Breast epithelium (tissue), 4 donors: ENCODE measurements at regions not wholly inside any gene's neighbourhood (a gene's known extent, or its start where the extent isn't known, plus 50 kb on each side); places are given as distances from the start of the nearest gene placed in this dataset.
A peak's percentile ranks its signal among the peaks of the same experiment; 100 is the strongest.

Experiments
- DNase-seq, 2 donors: peaks; one replicate each; pipeline ENCODE4 v3.0.0-alpha.2; 2019; ENCODE audit warnings: low spot score in 2 of 2
- H3K27ac ChIP-seq, 2 donors: fragments of 200-600 bp; sonication (generic) in 1 of 2; one replicate each; pipeline ENCODE4 v1.5.1; 2016 to 2019; ENCODE audit warnings: mild to moderate bottlenecking in 1 of 2
- H3K27me3 ChIP-seq, 2 donors: fragments of 200-600 bp; sonication (generic) in 1 of 2; one replicate each; pipeline versions ENCODE4 v1.5.1 to v1.6.0; 2017 to 2019; ENCODE audit warnings: control low read depth in 1 of 2, mild to moderate bottlenecking in 1 of 2
- H3K36me3 ChIP-seq: fragments of 200-600 bp; one replicate; pipeline ENCODE4 v1.5.1; 2019
- H3K4me1 ChIP-seq, 2 donors: fragments of 200-600 bp; sonication (generic); one replicate each; pipeline ENCODE4 v1.5.1; 2016 to 2019; ENCODE audit warnings: control low read depth in 1 of 2
- H3K4me3 ChIP-seq, 3 donors: fragments of 200-600 bp; sonication (generic); 1 replicate in 2 of 3; 2 replicates in 1 of 3; pipeline ENCODE4 v1.5.1; 2016 to 2019; ENCODE audit warnings: mild to moderate bottlenecking in 3 of 3, moderate library complexity in 2 of 3
- H3K9me3 ChIP-seq, 2 donors: fragments of 200-600 bp; sonication (generic) in 1 of 2; one replicate each; pipeline ENCODE4 v1.5.1; 2016 to 2019; ENCODE audit warnings: control low read depth in 1 of 2
- CTCF ChIP-seq, 3 donors: fragments of 450-650 bp; IDR thresholded peaks; one replicate each; pipeline ENCODE4 v1.5.1; 2016 to 2017; ENCODE audit warnings: antibody characterized with exemption in 3 of 3, mild to moderate bottlenecking in 3 of 3, moderate library complexity in 3 of 3
- POLR2A ChIP-seq: fragments of 450-650 bp; IDR thresholded peaks from one replicate; pipeline ENCODE4 v1.6.1; 2016; ENCODE audit warnings: antibody characterized with exemption, mild to moderate bottlenecking, moderate library complexity
- POLR2AphosphoS5 ChIP-seq, 3 donors: sonication (generic); formaldehyde crosslinking; IDR thresholded peaks; one replicate each; pipeline ENCODE4 v1.6.1; 2017; ENCODE audit warnings: antibody characterized with exemption in 3 of 3
- intact Hi-C: fragments of 100-400 bp; cut with DNase I; formaldehyde crosslinking; loops from one replicate; pipeline ENCODE4 v1.15.1; 2023; ENCODE audit warnings: low total_unique reads

GRCh38 chr5:67283988-67284487 is 87.4 kb upstream of the CD180 start:
- Histone ChIP-seq H3K27ac (no peak overlapping the region), H3K4me1 (no peaks in the 10 kb centered on the region), H3K4me3 (no peak overlapping the region), H3K9me3 (peaks cover 7 to 9% of the 10 kb centered on the region in 2 donors), H3K27me3 (no peaks in the 10 kb centered on the region), H3K36me3 (no peaks in the 10 kb centered on the region)
- DNase-seq = no peak
- intact Hi-C loops = no loop called here
- TF ChIP-seq CTCF (IDR thresholded peaks at IDR 0.05) (no peak), POLR2AphosphoS5 (IDR thresholded peaks at IDR 0.05) (no peak), POLR2A (no peak)

GRCh38 chr5:67283275-67283987 is 86.8 kb upstream of the CD180 start:
- Histone ChIP-seq H3K4me1 (no peaks in the 10 kb centered on the region), H3K9me3 (peaks cover 13 to 15% of the 10 kb centered on the region in 2 donors), H3K36me3 (no peaks in the 10 kb centered on the region), H3K27me3 (no peaks in the 10 kb centered on the region), H3K27ac (no peak overlapping the region), H3K4me3 (no peak overlapping the region)
- TF ChIP-seq POLR2A = no peak
- TF ChIP-seq POLR2AphosphoS5 (IDR thresholded peaks at IDR 0.05) = no peak
- no peak for TF ChIP-seq CTCF (IDR thresholded peaks at IDR 0.05)
- intact Hi-C loops = no loop called here
- DNase-seq = no peak

- Histone ChIP-seq H3K4me1 (no peaks in the 10 kb centered on the region), H3K36me3 (no peaks in the 10 kb centered on the region), H3K9me3 (peaks cover 20 to 25% of the 10 kb centered on the region in 2 donors), H3K4me3 (no peak overlapping the region), H3K27me3 (no peaks in the 10 kb centered on the region), H3K27ac (no peak overlapping the region)
- intact Hi-C loops = no loop called here
- DNase-seq = no peak
- TF ChIP-seq POLR2AphosphoS5 (IDR thresholded peaks at IDR 0.05) (no peak), CTCF (IDR thresholded peaks at IDR 0.05) (no peak), POLR2A (no peak)
Measured at GRCh38 chr5:67281874-67282273, 85.3 kb upstream of the CD180 start.

GRCh38 chr5:67273689-67274356 is 77.2 kb upstream of the CD180 start:
- intact Hi-C loops = no loop called here
- TF ChIP-seq POLR2AphosphoS5 (IDR thresholded peaks at IDR 0.05) = no peak
- no peak for TF ChIP-seq CTCF (IDR thresholded peaks at IDR 0.05)
- no peak for TF ChIP-seq POLR2A
- Histone ChIP-seq H3K27me3 (no peaks in the 10 kb centered on the region), H3K4me3 (no peak overlapping the region), H3K4me1 (peaks cover 5 to 15% of the 10 kb centered on the region in 2 donors), H3K9me3 (peaks cover 9 to 17% of the 10 kb centered on the region in 2 donors), H3K36me3 (no peaks in the 10 kb centered on the region), H3K27ac (no peak overlapping the region)
- no peak for DNase-seq

- Histone ChIP-seq H3K4me1 (peaks cover 9 to 24% of the 10 kb centered on the region in 2 donors), H3K27me3 (no peaks in the 10 kb centered on the region), H3K4me3 (no peak overlapping the region), H3K36me3 (no peaks in the 10 kb centered on the region), H3K9me3 (peaks cover 0 to 6% of the 10 kb centered on the region in 2 donors), H3K27ac (peak overlapping the region; percentile 19 to 20)
- TF ChIP-seq POLR2A (no peak), POLR2AphosphoS5 (IDR thresholded peaks at IDR 0.05) (no peak), CTCF (IDR thresholded peaks at IDR 0.05) (no peak)
- intact Hi-C loops = no loop called here
- no peak for DNase-seq
Measured at GRCh38 chr5:67272453-67273130, 76.0 kb upstream of the CD180 start.
